ENCODE measurements at regions not wholly inside any gene's neighbourhood (a gene's known extent, or its start where the extent isn't known, plus 50 kb on each side); places are given as distances from the start of the nearest gene placed in this dataset.

- Histone ChIP-seq H3K9me3 (ENCODE audit: control insufficient read depth in 1 of 2, insufficient read depth in 1 of 2, low read length in 2 of 2) (peaks cover 0 to 10% of the 10 kb centered on the region in 2 experiments), H3K4me3 (ENCODE audit: low read length) (no peak overlapping the region), H3K27me3 (ENCODE audit: control insufficient read depth in 1 of 2, insufficient read depth in 2 of 2, low read length in 2 of 2) (peaks cover 0 to 7% of the 10 kb centered on the region in 2 experiments), H3K4me1 (ENCODE audit: insufficient read depth, low read length) (no peaks in the 10 kb centered on the region), H3K36me3 (ENCODE audit: insufficient read depth, low read length) (no peaks in the 10 kb centered on the region), H3K27ac (ENCODE audit: low read depth in 1 of 2, low read length in 2 of 2) (no peak overlapping the region)
- DNase-seq (no peak), ATAC-seq (ENCODE audit: poor library complexity) (no peak)
- Mint-ChIP-seq H3K27ac (no peak overlapping the region), H3K4me3 (no peak overlapping the region), H3K36me3 (ENCODE audit: low read depth) (no peaks in the 10 kb centered on the region), H3K27me3 (no peaks in the 10 kb centered on the region), H3K4me1 (ENCODE audit: low read depth) (no peaks in the 10 kb centered on the region), H3K9me3 (no peaks in the 10 kb centered on the region)
- ChIA-PET POLR2A (no interaction called here), CTCF (no interaction called here)
- TF ChIP-seq, protein P1, sequence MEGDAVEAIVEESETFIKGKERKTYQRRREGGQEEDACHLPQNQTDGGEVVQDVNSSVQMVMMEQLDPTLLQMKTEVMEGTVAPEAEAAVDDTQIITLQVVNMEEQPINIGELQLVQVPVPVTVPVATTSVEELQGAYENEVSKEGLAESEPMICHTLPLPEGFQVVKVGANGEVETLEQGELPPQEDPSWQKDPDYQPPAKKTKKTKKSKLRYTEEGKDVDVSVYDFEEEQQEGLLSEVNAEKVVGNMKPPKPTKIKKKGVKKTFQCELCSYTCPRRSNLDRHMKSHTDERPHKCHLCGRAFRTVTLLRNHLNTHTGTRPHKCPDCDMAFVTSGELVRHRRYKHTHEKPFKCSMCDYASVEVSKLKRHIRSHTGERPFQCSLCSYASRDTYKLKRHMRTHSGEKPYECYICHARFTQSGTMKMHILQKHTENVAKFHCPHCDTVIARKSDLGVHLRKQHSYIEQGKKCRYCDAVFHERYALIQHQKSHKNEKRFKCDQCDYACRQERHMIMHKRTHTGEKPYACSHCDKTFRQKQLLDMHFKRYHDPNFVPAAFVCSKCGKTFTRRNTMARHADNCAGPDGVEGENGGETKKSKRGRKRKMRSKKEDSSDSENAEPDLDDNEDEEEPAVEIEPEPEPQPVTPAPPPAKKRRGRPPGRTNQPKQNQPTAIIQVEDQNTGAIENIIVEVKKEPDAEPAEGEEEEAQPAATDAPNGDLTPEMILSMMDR (IDR thresholded peaks at IDR 0.05): no peak
- intact Hi-C loops (cut with DNase I, micrococcal nuclease): no loop called here
Measured at GRCh38 chr2:128456281-128456680, 137.6 kb upstream of the HS6ST1 start.

DNA sequence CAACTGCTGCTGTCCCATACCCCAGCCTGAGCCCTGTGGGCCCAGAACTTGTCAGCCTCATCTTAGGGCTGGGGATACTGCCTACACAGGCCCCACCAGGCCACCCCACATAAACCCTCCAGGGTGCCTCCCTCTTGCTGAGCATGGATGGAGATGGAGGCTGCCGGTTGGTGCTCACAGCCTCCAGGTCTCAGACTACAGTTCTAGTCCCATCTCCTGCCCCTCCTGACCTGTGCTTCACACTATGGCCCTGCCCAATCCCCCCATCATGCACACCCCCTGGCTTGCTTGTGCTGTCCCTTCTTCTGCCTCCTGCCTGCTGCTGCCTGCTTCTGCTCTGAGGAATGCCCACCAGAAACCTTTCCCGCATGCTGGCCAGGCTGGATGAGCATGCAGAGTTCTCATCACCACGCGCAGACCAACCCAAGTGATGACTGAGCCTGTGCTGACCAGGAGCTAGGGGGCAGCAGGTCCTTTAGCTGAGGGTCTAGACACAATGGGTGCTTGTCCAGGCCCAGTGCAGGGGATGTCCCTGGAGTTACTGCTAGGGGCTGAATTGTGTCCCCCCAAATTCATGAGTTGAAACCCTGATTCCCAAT, 138.4 kb upstream of the HS6ST1 start:
- no peak overlapping the region for H3K27ac Mint-ChIP-seq
- no peaks in the 10 kb centered on the region for H3K27me3 Mint-ChIP-seq
- Histone ChIP-seq H3K27ac (ENCODE audit: low read depth in 1 of 2, low read length in 2 of 2) (no peak overlapping the region), H3K4me3 (ENCODE audit: low read length) (no peak overlapping the region), H3K9me3 (ENCODE audit: control insufficient read depth in 1 of 2, insufficient read depth in 1 of 2, low read length in 2 of 2) (peaks cover 0 to 3% of the 10 kb centered on the region in 2 experiments), H3K36me3 (ENCODE audit: insufficient read depth, low read length) (no peaks in the 10 kb centered on the region), H3K27me3 (ENCODE audit: control insufficient read depth in 1 of 2, insufficient read depth in 2 of 2, low read length in 2 of 2) (peaks cover 0 to 7% of the 10 kb centered on the region in 2 experiments), H3K4me1 (ENCODE audit: insufficient read depth, low read length) (no peaks in the 10 kb centered on the region)
- no peaks in the 10 kb centered on the region for H3K36me3 Mint-ChIP-seq (ENCODE audit: low read depth)
- no peaks in the 10 kb centered on the region for H3K4me1 Mint-ChIP-seq (ENCODE audit: low read depth)
- no peak overlapping the region for H3K4me3 Mint-ChIP-seq
- peak in 1 of 14 experiments; percentile 2 for DNase-seq
- ChIA-PET POLR2A (no interaction called here), CTCF (no interaction called here)
- intact Hi-C loops (cut with DNase I, micrococcal nuclease): no loop called here
- TF ChIP-seq, protein P1 (IDR thresholded peaks at IDR 0.05): no peak
- H3K9me3 Mint-ChIP-seq: no peaks in the 10 kb centered on the region
- ATAC-seq (ENCODE audit: poor library complexity): no peak

- H3K4me3 Mint-ChIP-seq: no peak overlapping the region
- intact Hi-C loops (cut with DNase I, micrococcal nuclease): no loop called here
- ATAC-seq (ENCODE audit: poor library complexity): no peak
Measured at GRCh38 chr2:128457716-128458115, 139.0 kb upstream of the HS6ST1 start.

More at GRCh38 chr2:128457716-128458115, 139.0 kb upstream of the HS6ST1 start:
- no peak for DNase-seq
- TF ChIP-seq, protein P1 (IDR thresholded peaks at IDR 0.05): no peak
- no peak overlapping the region for H3K27ac Mint-ChIP-seq
- Histone ChIP-seq H3K4me3 (ENCODE audit: low read length) (no peak overlapping the region), H3K36me3 (ENCODE audit: insufficient read depth, low read length) (no peaks in the 10 kb centered on the region), H3K27me3 (ENCODE audit: control insufficient read depth in 1 of 2, insufficient read depth in 2 of 2, low read length in 2 of 2) (peaks cover 0 to 5% of the 10 kb centered on the region in 2 experiments), H3K4me1 (ENCODE audit: insufficient read depth, low read length) (no peaks in the 10 kb centered on the region), H3K9me3 (ENCODE audit: control insufficient read depth in 1 of 2, insufficient read depth in 1 of 2, low read length in 2 of 2) (no peaks in the 10 kb centered on the region), H3K27ac (ENCODE audit: low read depth in 1 of 2, low read length in 2 of 2) (no peak overlapping the region)
- no peaks in the 10 kb centered on the region for H3K4me1 Mint-ChIP-seq (ENCODE audit: low read depth)
- no peaks in the 10 kb centered on the region for H3K36me3 Mint-ChIP-seq (ENCODE audit: low read depth)
- POLR2A ChIA-PET: no interaction called here
- H3K9me3 Mint-ChIP-seq: no peaks in the 10 kb centered on the region
- no peaks in the 10 kb centered on the region for H3K27me3 Mint-ChIP-seq
- CTCF ChIA-PET: no interaction called here

Measured in CD4-positive, alpha-beta T cell (primary cell).